HG03342 (cell line): ENCODE measurements at regions not wholly inside any gene's neighbourhood (a gene's known extent, or its start where the extent isn't known, plus 50 kb on each side); places are given as distances from the start of the nearest gene placed in this dataset.

Source experiments
- ATAC-seq: cut with Tn5 transposase; IDR thresholded peaks from one replicate; pipeline ENCODE4 v1.9.1; 2021; ENCODE audit warnings: mild to moderate bottlenecking, moderate library complexity; ENCODE audit not compliant: unreplicated experiment

DNA sequence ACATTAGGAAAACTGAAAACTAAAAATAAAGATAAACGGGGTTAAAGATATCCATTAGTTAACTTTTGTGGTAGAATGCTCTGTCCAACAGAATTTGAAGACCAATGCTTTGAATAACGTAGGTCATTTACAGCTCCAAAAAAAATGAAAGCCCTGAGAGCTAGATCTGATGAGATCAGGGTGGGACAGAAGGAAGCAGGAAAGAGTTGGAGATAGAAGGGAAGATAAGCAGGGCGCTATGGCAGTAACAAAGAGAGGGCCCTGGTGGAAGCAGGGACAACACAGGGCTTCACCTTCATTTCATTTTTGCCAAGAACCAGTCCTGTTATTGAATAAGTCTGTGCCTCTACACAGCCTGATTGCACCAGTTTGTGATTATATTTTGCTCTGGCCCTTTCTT lies 51.0 kb upstream of the RGS8 start:
- ATAC-seq, result no peak

DNA sequence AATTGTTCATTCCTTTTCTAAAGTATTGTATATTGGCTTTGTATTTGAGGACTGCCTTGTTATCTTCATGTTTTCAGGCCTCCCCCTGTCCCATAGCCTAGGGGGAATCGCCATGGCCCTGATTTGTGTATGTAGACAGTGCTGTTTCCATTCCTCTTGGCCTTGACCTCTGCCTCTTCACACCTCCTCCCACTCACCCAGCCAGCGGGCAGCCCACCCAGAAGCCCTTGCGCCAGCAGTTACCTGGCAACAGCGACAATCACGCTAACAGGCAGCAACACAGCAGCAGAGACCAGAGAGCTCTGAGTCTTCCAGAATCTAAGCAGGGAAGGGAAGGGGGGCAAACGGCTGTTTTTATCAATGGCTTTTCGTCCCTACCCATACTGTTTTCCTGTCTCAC lies 50.0 kb upstream of the NPL start:
- peak; percentile 47 for ATAC-seq
